NCI-H187 treated with DMSO at 0.1 percent for 48 hours (cell line): ENCODE measurements at regions not wholly inside any gene's neighbourhood (a gene's known extent, or its start where the extent isn't known, plus 50 kb on each side); places are given as distances from the start of the nearest gene placed in this dataset.
"Not testable (repeated sequence)": the region's sequence is repeated elsewhere in the genome, so short reads cannot be mapped to it uniquely, and the experiment has no call there.

Experiments used
- DNase-seq: peaks from one replicate; lab custom pipeline; 2025; lab: John Stamatoyannopoulos, UW

- DNase-seq: no peak
Measured at GRCh38 chr7:52254396-52255010, 780.9 kb upstream of the POM121L12 start.

GRCh38 chr7:52253953-52254352, 781.5 kb upstream of the POM121L12 start:
- DNase-seq: no peak

GRCh38 chr7:52249741-52250140, 785.7 kb upstream of the POM121L12 start:
- DNase-seq: no peak

GRCh38 chr7:52247518-52247917, 787.9 kb upstream of the POM121L12 start:
- no peak for DNase-seq

DNA sequence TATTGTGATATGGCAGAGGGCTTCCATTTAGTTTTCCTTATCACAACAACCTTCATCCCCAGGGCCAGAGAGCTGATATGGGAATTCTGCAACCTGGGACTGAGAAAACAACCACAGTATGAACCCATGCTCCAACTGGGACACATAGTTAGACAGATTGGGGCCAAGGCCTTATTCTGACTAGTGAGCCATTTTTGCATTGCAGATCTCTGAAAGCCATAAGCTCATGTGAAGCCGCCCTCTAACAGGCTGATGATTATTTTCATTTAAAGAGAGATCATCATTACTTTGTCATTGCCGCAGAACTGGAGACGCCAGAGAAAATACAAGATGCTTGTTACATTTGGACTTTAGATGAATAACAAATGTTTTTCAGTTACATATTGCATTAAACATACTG, 791.7 kb upstream of the POM121L12 start:
- DNase-seq: no peak

- DNase-seq: no peak
Measured at GRCh38 chr7:52233248-52233647, 802.2 kb upstream of the POM121L12 start.

GRCh38 chr7:52211930-52212329, 823.5 kb upstream of the POM121L12 start:
- DNase-seq: no peak

- no peak for DNase-seq
Measured at GRCh38 chr7:52209614-52210013, 825.8 kb upstream of the POM121L12 start.

DNA sequence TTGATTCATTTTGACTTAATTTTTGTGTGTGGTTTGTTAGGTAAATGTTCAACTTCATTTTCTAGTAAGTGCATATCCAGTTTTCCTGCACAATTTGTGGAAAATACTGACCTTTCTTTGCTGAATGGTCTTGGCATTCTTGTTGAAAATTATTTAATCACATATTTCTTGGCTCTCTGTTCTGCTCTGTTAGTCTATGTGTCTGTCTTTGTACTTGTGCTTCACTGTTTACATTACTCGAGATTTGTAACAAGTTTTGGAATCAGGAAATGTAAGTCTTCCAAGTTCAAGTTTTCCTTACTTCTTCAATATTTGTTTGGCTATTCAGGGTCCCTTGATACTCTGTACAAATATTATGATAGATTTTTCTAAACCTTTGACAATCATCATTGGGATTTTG, 838.2 kb upstream of the POM121L12 start:
- DNase-seq: no peak

- DNase-seq: no peak
Measured at GRCh38 chr7:52195664-52196063, 839.8 kb upstream of the POM121L12 start.

GRCh38 chr7:52189153-52189778, 846.2 kb upstream of the POM121L12 start:
- no peak for DNase-seq

- DNase-seq: no peak
Measured at GRCh38 chr7:52184006-52184703, 851.3 kb upstream of the POM121L12 start.

DNA sequence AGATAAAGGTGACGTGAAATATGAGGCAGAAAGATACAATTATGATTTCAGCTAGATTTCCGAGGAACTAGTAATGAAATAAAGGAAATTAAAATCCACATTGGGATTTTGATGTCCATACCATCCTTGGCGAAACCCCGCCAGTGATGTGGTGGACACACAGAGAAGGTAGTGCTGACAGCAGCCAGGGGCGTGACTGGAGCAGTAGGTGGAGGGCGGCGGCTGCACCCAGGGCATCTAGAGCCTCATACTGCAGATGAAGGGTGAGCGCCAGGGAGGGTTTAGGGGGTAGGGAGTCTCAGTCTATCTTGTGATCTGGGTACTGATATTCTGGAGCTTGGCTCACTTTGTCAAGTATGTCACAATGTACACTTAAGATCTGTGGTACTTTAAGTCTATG, 855.5 kb upstream of the POM121L12 start:
- no peak for DNase-seq

- DNase-seq: no peak
Measured at GRCh38 chr7:52168085-52168484, 851.5 kb upstream of the COBL start.

DNA sequence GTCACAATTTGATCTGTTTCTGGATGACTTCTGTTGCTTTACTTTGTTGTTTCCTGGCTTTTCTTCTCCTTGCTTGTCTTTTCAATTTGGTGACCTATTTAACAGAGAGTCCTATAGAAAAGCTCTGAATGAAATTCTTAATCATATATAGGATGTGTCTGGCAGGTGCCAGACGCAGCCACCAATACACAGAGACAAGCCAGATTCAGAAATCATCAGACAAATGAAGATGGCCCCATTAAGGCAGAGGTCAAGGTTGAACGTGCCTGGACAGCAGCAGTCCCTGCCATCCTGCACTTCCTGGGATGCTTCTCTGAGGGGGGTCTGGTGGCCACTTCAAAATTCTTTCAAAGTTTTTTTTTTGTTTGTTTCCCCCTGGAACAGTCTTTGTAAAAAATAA, 846.7 kb upstream of the COBL start:
- no peak for DNase-seq

- DNase-seq: no peak
Measured at GRCh38 chr7:52161483-52161882, 844.9 kb upstream of the COBL start.

DNA sequence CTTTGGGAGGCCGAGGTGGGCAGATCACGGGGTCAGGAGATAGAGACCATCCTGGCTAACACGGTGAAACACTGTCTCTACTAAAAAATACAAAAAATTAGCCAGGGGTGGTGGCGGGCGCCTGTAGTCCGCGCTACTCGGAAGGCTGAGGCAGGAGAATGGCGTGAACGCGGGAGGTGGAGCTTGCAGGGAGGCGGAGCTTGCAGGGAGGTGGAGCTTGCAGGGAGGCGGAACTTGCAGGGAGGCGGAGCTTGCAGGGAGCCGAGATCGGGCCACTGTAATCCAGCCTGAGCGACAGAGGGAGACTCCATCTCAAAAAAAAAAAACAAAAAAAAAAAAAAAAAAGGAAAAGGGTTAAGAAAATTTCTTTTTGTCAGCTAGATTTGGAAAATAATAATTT, 842.8 kb upstream of the COBL start:
- DNase-seq: not testable (repeated sequence)

DNA sequence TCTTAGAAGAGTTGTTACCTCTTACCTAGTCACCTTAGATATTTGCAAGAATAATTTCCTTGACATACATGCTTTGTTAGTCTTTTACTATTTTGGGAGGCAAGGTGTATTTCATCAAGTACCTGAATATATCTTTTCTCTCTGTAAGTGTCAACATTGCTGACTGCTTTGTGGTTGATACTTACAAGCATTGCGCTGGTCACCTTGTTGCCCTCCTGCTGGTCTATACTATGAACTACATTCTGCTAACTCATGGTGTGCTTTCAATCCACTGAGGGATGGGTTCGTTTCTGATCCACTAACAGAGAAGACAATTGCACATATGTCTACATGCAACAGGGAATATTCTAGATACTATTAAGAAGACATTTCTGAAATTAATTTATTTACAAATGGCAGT, 837.8 kb upstream of the COBL start:
- DNase-seq: no peak

GRCh38 chr7:52151559-52151958, 835.0 kb upstream of the COBL start:
- DNase-seq: no peak

- no peak for DNase-seq
Measured at GRCh38 chr7:52150952-52151351, 834.3 kb upstream of the COBL start.

GRCh38 chr7:52146871-52147634, 830.4 kb upstream of the COBL start:
- DNase-seq: no peak

DNA sequence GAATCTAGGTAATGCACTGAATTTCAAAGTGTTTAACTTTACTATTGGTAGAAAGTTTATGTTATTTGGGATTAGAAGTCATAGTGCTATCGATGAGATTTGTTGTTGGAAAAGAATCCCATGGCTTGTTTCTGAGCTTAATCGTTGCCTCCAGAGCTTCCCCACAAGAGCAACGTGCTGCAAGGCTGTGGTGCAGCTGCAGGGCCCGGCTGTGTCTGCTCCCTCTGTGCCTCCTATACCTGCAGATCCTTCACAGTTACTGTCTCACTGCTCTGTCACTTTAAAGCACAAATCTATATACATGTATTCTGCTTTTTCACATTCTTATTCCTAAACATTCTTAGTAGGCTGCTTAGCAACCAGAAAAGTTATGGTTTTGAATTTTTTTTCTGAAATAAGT, 826.6 kb upstream of the COBL start:
- DNase-seq: no peak

DNA sequence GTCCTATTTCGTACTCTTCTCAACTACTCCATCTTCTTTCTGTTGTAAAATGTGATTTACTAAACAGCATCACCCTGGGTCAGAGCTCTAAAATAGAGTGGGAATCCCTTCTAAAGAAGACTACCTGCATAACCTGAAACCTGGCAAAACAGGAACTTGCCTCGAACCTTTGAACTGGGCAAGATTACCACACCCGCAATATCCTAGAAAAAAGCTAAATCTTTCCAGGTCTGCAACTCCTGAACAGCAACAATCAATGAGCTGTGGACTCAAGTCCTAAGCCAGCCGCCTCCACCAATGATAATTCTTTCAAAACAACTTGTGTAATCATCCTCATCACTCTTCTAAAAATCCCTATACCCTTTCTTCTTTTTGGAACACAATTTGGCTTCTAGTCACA, 824.2 kb upstream of the COBL start:
- no peak for DNase-seq
